Mesothelial cell of epicardium (in vitro differentiated cells): ENCODE measurements at regions not wholly inside any gene's neighbourhood (a gene's known extent, or its start where the extent isn't known, plus 50 kb on each side); places are given as distances from the start of the nearest gene placed in this dataset.

Experiments used
- DNase-seq, 2 experiments: peaks; one replicate each; pipeline ENCODE4 v3.0.0; 2021; ENCODE audit warnings: low spot score in 2 of 2; ENCODE audit not compliant: unreplicated experiment in 2 of 2
- H3K27ac Mint-ChIP-seq: 2 replicates; pipeline ENCODE4 v1.8.0; 2021; ENCODE audit warnings: mixed read lengths
- H3K27me3 Mint-ChIP-seq: 2 replicates; pipeline ENCODE4 v1.8.0; 2021; ENCODE audit warnings: low read depth, mixed read lengths
- H3K36me3 Mint-ChIP-seq: 2 replicates; pipeline ENCODE4 v1.8.0; 2021; ENCODE audit warnings: mixed read lengths
- H3K4me1 Mint-ChIP-seq: 2 replicates; pipeline ENCODE4 v1.8.0; 2021; ENCODE audit warnings: mixed read lengths
- H3K4me3 Mint-ChIP-seq: 2 replicates; pipeline ENCODE4 v1.8.0; 2021; ENCODE audit warnings: mild to moderate bottlenecking, moderate library complexity, mixed read lengths
- H3K9me3 Mint-ChIP-seq: 2 replicates; pipeline ENCODE4 v1.8.0; 2021; ENCODE audit warnings: mixed read lengths
- TF ChIP-seq, protein P1 (sequence below): fragments of 200-600 bp; sonication (generic); IDR thresholded peaks from one replicate; pipeline ENCODE4 v1.5.0; 2021; ENCODE audit warnings: antibody characterized with exemption; ENCODE audit not compliant: unreplicated experiment

DNA sequence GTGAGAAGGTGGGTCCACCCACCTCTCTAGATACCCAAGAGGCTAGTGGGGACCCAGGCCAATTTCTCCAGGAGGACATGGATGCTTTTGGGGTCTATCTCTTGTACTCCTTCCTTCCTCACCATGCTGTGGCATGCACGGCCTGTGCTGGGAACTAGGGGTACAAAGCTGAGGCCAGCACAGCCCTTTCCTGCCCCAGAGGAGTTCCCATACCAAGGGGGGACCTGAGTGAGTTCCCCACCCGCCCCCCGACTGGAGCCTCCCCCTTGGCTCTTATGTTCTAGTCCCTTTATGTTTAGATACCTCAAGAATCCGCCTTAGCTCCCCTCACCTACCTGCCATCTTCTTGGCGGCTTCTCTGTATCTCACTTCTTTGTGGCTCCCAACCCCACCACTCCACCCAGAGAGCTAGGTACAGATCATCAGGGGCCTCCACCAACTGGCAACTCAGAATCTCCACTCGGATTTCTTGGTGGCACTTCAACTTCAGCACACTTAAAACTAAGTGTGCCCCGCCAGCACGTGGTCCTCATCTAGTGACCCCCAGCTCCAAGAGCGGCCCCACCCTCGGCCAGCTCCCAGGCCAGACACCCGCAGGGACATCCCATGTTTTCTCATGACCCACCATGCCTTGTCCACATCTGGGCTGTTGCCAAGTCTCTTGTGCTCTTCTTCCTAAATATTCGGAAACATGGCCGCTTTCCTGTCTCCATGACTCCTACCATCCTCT, 115.2 kb upstream of the RTL1 start:
- no peaks in the 10 kb centered on the region for H3K36me3 Mint-ChIP-seq
- peaks cover 8% of the 10 kb centered on the region for H3K4me1 Mint-ChIP-seq
- TF ChIP-seq, protein P1, sequence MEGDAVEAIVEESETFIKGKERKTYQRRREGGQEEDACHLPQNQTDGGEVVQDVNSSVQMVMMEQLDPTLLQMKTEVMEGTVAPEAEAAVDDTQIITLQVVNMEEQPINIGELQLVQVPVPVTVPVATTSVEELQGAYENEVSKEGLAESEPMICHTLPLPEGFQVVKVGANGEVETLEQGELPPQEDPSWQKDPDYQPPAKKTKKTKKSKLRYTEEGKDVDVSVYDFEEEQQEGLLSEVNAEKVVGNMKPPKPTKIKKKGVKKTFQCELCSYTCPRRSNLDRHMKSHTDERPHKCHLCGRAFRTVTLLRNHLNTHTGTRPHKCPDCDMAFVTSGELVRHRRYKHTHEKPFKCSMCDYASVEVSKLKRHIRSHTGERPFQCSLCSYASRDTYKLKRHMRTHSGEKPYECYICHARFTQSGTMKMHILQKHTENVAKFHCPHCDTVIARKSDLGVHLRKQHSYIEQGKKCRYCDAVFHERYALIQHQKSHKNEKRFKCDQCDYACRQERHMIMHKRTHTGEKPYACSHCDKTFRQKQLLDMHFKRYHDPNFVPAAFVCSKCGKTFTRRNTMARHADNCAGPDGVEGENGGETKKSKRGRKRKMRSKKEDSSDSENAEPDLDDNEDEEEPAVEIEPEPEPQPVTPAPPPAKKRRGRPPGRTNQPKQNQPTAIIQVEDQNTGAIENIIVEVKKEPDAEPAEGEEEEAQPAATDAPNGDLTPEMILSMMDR, result no peak
- H3K27me3 Mint-ChIP-seq, result peaks cover 4% of the 10 kb centered on the region
- no peak overlapping the region for H3K4me3 Mint-ChIP-seq
- H3K9me3 Mint-ChIP-seq, result peaks cover 13% of the 10 kb centered on the region
- H3K27ac Mint-ChIP-seq, result no peak overlapping the region
- DNase-seq, result peak; percentile 6 to 11

DNA sequence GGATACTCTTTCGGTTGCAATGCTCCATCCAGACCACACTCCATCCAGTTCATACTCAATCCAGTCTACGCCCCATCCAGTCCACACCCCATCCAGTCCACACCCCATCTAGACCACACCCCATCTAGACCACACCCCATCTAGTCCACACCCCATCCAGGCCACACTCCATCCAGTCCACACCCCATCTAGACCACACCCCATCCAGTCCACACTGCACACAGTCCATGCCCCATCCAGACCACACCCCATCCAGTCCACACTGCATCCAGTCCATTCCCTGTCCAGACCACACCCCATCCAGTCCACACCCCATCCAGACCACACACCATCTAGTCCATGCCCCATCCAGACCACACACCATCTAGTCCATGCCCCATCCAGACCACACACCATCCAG, 116.0 kb upstream of the RTL1 start:
- H3K27ac Mint-ChIP-seq, result no peak overlapping the region
- TF ChIP-seq, protein P1, result no peak
- H3K4me3 Mint-ChIP-seq, result no peak overlapping the region
- H3K4me1 Mint-ChIP-seq, result peaks cover 8% of the 10 kb centered on the region
- DNase-seq, result peak in 1 of 2 experiments; percentile 25
- no peaks in the 10 kb centered on the region for H3K36me3 Mint-ChIP-seq
- peaks cover 4% of the 10 kb centered on the region for H3K27me3 Mint-ChIP-seq
- peaks cover 17% of the 10 kb centered on the region for H3K9me3 Mint-ChIP-seq

DNA sequence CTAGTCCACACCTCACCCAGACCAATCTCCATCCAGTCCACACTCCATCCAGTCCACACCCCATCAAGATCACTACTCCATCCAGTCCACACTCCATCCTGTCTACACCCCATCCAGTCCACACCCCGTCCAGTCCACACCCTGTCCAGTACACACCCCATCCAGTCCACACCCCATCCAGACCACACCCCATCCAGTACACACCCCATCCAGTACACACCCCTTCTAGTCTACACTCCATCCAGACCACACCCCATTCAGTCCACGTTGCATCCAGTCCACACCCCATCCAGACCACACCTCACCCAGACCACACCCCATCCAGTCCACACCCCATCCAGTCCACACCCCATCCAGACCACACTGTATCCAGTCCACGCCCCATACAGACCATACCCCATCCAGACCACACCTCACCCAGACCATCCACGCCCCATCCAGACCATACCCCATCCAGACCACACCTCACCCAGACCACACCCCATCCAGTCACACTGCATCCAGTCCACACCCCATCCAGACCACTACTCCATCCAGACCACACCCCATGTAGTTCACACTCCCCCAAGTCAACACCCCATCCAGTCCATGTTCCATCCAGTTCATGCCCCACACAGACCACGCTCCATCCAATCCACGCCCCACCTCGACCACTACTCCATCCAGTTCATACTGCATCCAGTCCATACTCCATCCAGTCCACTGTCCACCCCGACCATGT, 116.6 kb upstream of the RTL1 start:
- H3K27ac Mint-ChIP-seq, result no peak overlapping the region

DNA sequence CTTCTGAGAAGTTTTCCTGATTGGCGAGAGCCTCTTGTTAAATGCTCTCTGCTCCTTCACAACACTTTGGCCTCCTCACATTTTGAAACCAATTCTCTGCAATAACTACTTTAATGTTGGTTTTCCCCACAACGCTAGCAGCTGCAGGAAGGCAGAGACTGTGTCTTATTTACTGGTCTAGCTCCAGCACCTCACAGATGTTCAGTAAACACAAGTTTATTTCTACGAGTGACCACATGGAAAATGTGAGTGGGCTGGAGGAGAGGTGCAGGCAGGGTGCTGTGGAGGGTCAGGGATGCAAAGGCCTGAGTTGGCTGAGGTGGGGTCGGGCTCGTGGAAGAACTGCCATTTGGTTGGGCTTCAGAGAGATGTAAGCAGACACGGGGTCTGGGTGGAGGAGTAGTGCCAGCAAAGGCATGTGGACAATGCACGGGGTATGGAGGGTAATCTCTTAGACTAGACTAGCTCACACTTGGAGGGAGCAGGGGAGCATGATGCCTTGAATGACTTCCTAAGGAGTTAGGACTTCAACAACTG, 117.4 kb upstream of the RTL1 start:
- no peak overlapping the region for H3K27ac Mint-ChIP-seq
- H3K36me3 Mint-ChIP-seq, result no peaks in the 10 kb centered on the region
- no peak overlapping the region for H3K4me3 Mint-ChIP-seq
- H3K9me3 Mint-ChIP-seq, result peaks cover 21% of the 10 kb centered on the region
- DNase-seq, result peak in 1 of 2 experiments; percentile 28
- peaks cover 4% of the 10 kb centered on the region for H3K27me3 Mint-ChIP-seq
- TF ChIP-seq, protein P1, result no peak
- peaks cover 8% of the 10 kb centered on the region for H3K4me1 Mint-ChIP-seq

More for the DNA sequence above, 116.6 kb upstream of the RTL1 start:
- Mint-ChIP-seq H3K4me1 (peaks cover 8% of the 10 kb centered on the region), H3K27me3 (peaks cover 4% of the 10 kb centered on the region), H3K9me3 (peaks cover 21% of the 10 kb centered on the region), H3K36me3 (no peaks in the 10 kb centered on the region), H3K4me3 (no peak overlapping the region)
- DNase-seq, result peak; percentile 1 to 20
- TF ChIP-seq, protein P1, result no peak

DNA sequence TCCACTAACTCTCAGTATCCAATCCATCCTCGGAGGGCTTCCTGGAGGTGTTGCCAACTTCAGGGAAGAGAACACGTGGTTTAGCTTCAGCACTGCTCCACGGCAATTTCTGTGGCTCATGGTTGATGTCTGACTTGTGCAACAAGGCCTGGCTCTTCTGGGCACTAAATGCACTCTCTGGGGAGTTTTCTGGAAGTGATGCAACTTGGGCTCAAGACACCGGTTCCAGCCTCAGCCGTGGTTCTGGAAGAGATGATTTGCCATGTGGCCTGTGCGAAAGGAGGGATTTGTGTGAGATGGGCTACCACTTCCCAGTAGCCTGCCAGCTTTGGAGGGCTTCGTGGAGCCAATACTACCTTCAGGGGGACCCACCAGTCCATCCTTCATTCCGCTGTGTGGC, 118.6 kb upstream of the RTL1 start:
- Mint-ChIP-seq H3K27me3 (peaks cover 2% of the 10 kb centered on the region), H3K4me1 (peaks cover 4% of the 10 kb centered on the region), H3K27ac (no peak overlapping the region), H3K4me3 (no peak overlapping the region), H3K9me3 (peaks cover 21% of the 10 kb centered on the region), H3K36me3 (no peaks in the 10 kb centered on the region)
- TF ChIP-seq, protein P1, result no peak
- peak; percentile 6 to 10 for DNase-seq
